Astrocyte of the cerebellum (primary cell): ENCODE measurements at regions not wholly inside any gene's neighbourhood (a gene's known extent, or its start where the extent isn't known, plus 50 kb on each side); places are given as distances from the start of the nearest gene placed in this dataset.

Experiments
- DNase-seq: peaks from one replicate; pipeline ENCODE4 v3.0.0-alpha.2; 2011; ENCODE audit warnings: low read depth
- H3K4me3 ChIP-seq: 2 replicates; pipeline ENCODE4 v1.5.1; 2011; ENCODE audit warnings: mild to moderate bottlenecking, low read depth, low read length, moderate library complexity
- in situ Hi-C: cut with HindIII; loops from 2 replicates; pipeline ENCODE4 v1.10.0; 2017; ENCODE audit warnings: low sequenced_read_pairs
- TF ChIP-seq, protein P1 (sequence below): IDR thresholded peaks from 2 replicates; pipeline ENCODE4 v1.5.1; 2012; ENCODE audit warnings: low read length, low read depth, moderate library complexity, mild to moderate bottlenecking; ENCODE audit errors: missing control alignments

GRCh38 chr2:7899241-7899640, 782.6 kb upstream of the ID2 start:
- TF ChIP-seq, protein P1, sequence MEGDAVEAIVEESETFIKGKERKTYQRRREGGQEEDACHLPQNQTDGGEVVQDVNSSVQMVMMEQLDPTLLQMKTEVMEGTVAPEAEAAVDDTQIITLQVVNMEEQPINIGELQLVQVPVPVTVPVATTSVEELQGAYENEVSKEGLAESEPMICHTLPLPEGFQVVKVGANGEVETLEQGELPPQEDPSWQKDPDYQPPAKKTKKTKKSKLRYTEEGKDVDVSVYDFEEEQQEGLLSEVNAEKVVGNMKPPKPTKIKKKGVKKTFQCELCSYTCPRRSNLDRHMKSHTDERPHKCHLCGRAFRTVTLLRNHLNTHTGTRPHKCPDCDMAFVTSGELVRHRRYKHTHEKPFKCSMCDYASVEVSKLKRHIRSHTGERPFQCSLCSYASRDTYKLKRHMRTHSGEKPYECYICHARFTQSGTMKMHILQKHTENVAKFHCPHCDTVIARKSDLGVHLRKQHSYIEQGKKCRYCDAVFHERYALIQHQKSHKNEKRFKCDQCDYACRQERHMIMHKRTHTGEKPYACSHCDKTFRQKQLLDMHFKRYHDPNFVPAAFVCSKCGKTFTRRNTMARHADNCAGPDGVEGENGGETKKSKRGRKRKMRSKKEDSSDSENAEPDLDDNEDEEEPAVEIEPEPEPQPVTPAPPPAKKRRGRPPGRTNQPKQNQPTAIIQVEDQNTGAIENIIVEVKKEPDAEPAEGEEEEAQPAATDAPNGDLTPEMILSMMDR, result no peak
- in situ Hi-C loops, result no loop called here
- H3K4me3 ChIP-seq, result no peak overlapping the region
- no peak for DNase-seq

- DNase-seq, result no peak
- in situ Hi-C loops, result loop anchor here (5.0 kb wide), 1 partner anchor 52 kb away; no protein-coding TSS in a partner anchor
- H3K4me3 ChIP-seq, result no peak overlapping the region
- TF ChIP-seq, protein P1, result no peak
Measured at GRCh38 chr2:7899923-7900322, 781.9 kb upstream of the ID2 start.

DNA sequence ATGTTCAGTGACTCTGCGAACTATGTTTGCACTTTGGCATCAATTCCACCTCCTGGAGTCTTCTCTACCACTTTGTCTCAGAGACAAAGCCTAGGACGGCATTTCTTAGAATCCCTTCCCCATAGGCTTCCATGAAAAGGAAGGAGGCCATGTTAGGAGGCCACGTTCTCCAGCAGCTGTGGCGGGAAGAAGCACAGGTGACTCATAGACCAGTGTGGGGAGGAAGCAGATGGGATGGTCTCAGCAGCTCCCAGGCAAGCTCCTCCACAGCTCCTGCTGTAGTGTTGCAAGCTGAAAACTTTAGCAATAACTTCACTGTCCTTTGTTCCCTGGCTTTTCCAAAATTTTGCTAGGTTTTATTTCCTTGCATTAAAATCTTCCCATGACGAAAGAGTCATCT, 781.3 kb upstream of the ID2 start:
- DNase-seq, result no peak
- TF ChIP-seq, protein P1, result no peak
- in situ Hi-C loops, result loop anchor here (5.0 kb wide), 1 partner anchor 52 kb away; no protein-coding TSS in a partner anchor
- H3K4me3 ChIP-seq, result no peak overlapping the region

DNA sequence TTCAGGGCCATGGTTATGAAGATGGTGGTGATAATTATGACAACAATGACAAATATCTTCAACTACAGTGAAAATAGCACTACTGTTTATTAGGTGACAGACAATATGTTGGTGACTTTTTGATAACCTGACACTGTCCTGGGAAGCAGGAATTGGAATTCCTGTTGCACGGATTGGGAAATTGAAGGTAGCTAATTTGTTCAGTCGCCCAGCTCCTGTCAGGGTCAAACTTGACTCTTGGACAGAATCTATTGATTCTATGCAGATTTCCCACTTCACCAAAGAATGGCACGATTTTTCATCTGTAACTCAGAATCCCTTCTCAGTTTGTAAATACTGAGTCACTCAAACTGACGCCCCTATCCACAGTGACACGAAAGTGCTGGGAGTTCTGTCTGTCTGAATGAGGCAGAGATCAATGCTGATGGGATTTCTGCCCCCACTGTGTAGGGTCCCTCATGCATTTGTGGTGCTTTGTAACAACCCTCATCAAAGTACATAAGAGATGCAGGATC, 779.5 kb upstream of the ID2 start:
- H3K4me3 ChIP-seq, result no peak overlapping the region
- in situ Hi-C loops, result loop anchor here (5.0 kb wide), 1 partner anchor 50 kb away; no protein-coding TSS in a partner anchor
- no peak for DNase-seq
- TF ChIP-seq, protein P1, result no peak

- H3K4me3 ChIP-seq, result no peak overlapping the region
- no peak for DNase-seq
- in situ Hi-C loops, result loop anchor here (5.0 kb wide), 1 partner anchor 48 kb away; no protein-coding TSS in a partner anchor
- TF ChIP-seq, protein P1, result no peak
Measured at GRCh38 chr2:7904319-7904718, 777.5 kb upstream of the ID2 start.

GRCh38 chr2:7905756-7906155, 776.1 kb upstream of the ID2 start:
- in situ Hi-C loops, result no loop called here
- TF ChIP-seq, protein P1, result no peak
- H3K4me3 ChIP-seq, result no peak overlapping the region
- DNase-seq, result no peak

GRCh38 chr2:7906431-7906830, 775.4 kb upstream of the ID2 start:
- H3K4me3 ChIP-seq, result no peak overlapping the region
- in situ Hi-C loops, result no loop called here
- no peak for DNase-seq
- TF ChIP-seq, protein P1, result no peak
